ENCODE measurements at regions not wholly inside any gene's neighbourhood (a gene's known extent, or its start where the extent isn't known, plus 50 kb on each side); places are given as distances from the start of the nearest gene placed in this dataset.

GRCh38 chr2:200138391-200139124 is 167.9 kb upstream of the SPATS2L start:
- no peaks in the 10 kb centered on the region for H3K79me2 ChIP-seq (ENCODE audit: insufficient read depth, low read depth, low read length)
- H3K4me3 ChIP-seq (ENCODE audit: low read depth, low read length, poor library complexity, severe bottlenecking), result no peak overlapping the region
- intact Hi-C loops (cut with micrococcal nuclease; ENCODE audit: unreplicated experiment), result no loop called here
- H3K9me2 ChIP-seq (ENCODE audit: insufficient read depth, low read length), result no peaks in the 10 kb centered on the region
- CTCF ChIA-PET (ENCODE audit: unreplicated experiment), result no interaction called here
- no peak overlapping the region for H2AFZ ChIP-seq (ENCODE audit: low read length)
- H3K4me1 ChIP-seq (ENCODE audit: insufficient read depth, low read length, poor library complexity, severe bottlenecking), result no peaks in the 10 kb centered on the region
- DNase-seq (ENCODE audit: low spot score), result no peak
- no peak overlapping the region for H3K27ac ChIP-seq (ENCODE audit: low read depth, low read length, poor library complexity, severe bottlenecking)
- POLR2A ChIA-PET, result no interaction called here
- no peaks in the 10 kb centered on the region for H3K9me3 ChIP-seq (ENCODE audit: low read length)
- TF ChIP-seq CTCF (conservative IDR thresholded peaks at IDR 0.05; ENCODE audit: low read length), result no peak
- no peak for TF ChIP-seq EZH2phosphoT487 (IDR thresholded peaks at IDR 0.05; ENCODE audit: borderline replicate concordance, low read depth, low read length)
- no peaks in the 10 kb centered on the region for H4K20me1 ChIP-seq (ENCODE audit: insufficient read depth, low read length)
- H3K4me2 ChIP-seq (ENCODE audit: low read length), result no peak overlapping the region
- no TSS peak for BruUV-seq (replicated peaks)
- no peaks in the 10 kb centered on the region for H3K36me3 ChIP-seq (ENCODE audit: insufficient read depth, low read length)

- ChIA-PET CTCF (ENCODE audit: unreplicated experiment) (interaction anchor here (0.6 kb wide), 1 partner anchor 72 kb away, joined by 3 read pairs; no protein-coding TSS in a partner anchor), POLR2A (no interaction called here)
- Histone ChIP-seq H3K4me2 (ENCODE audit: low read length) (no peak overlapping the region), H3K27ac (ENCODE audit: low read depth, low read length, poor library complexity, severe bottlenecking) (no peak overlapping the region), H3K36me3 (ENCODE audit: insufficient read depth, low read length) (no peaks in the 10 kb centered on the region), H3K9me3 (ENCODE audit: low read length) (no peaks in the 10 kb centered on the region), H3K4me1 (ENCODE audit: insufficient read depth, low read length, poor library complexity, severe bottlenecking) (no peaks in the 10 kb centered on the region), H3K79me2 (ENCODE audit: insufficient read depth, low read depth, low read length) (no peaks in the 10 kb centered on the region), H3K9me2 (ENCODE audit: insufficient read depth, low read length) (no peaks in the 10 kb centered on the region), H3K4me3 (ENCODE audit: low read depth, low read length, poor library complexity, severe bottlenecking) (no peak overlapping the region), H4K20me1 (ENCODE audit: insufficient read depth, low read length) (no peaks in the 10 kb centered on the region), H2AFZ (ENCODE audit: low read length) (no peak overlapping the region)
- intact Hi-C loops (cut with micrococcal nuclease; ENCODE audit: unreplicated experiment), result no loop called here
- BruUV-seq (replicated peaks), result no TSS peak
- no peak for TF ChIP-seq CTCF (conservative IDR thresholded peaks at IDR 0.05; ENCODE audit: low read length)
- no peak for TF ChIP-seq EZH2phosphoT487 (IDR thresholded peaks at IDR 0.05; ENCODE audit: borderline replicate concordance, low read depth, low read length)
- no peak for DNase-seq (ENCODE audit: low spot score)
Measured at GRCh38 chr2:200144571-200144970, 161.9 kb upstream of the SPATS2L start.

- DNase-seq (ENCODE audit: low spot score), result no peak
- Histone ChIP-seq H3K4me3 (ENCODE audit: low read depth, low read length, poor library complexity, severe bottlenecking) (no peak overlapping the region), H3K36me3 (ENCODE audit: insufficient read depth, low read length) (no peaks in the 10 kb centered on the region), H3K9me2 (ENCODE audit: insufficient read depth, low read length) (no peaks in the 10 kb centered on the region), H3K9me3 (ENCODE audit: low read length) (peaks cover 11% of the 10 kb centered on the region; the same call in 1 of the 2 replicates), H3K4me1 (ENCODE audit: insufficient read depth, low read length, poor library complexity, severe bottlenecking) (no peaks in the 10 kb centered on the region), H3K4me2 (ENCODE audit: low read length) (no peak overlapping the region), H3K79me2 (ENCODE audit: insufficient read depth, low read depth, low read length) (no peaks in the 10 kb centered on the region), H4K20me1 (ENCODE audit: insufficient read depth, low read length) (no peaks in the 10 kb centered on the region), H2AFZ (ENCODE audit: low read length) (no peak overlapping the region), H3K27ac (ENCODE audit: low read depth, low read length, poor library complexity, severe bottlenecking) (no peak overlapping the region)
- CTCF ChIA-PET (ENCODE audit: unreplicated experiment), result no interaction called here
- no peak for TF ChIP-seq CTCF (conservative IDR thresholded peaks at IDR 0.05; ENCODE audit: low read length)
- TF ChIP-seq EZH2phosphoT487 (IDR thresholded peaks at IDR 0.05; ENCODE audit: borderline replicate concordance, low read depth, low read length), result no peak
- intact Hi-C loops (cut with micrococcal nuclease; ENCODE audit: unreplicated experiment), result no loop called here
- no TSS peak for BruUV-seq (replicated peaks)
- POLR2A ChIA-PET, result no interaction called here
Measured at GRCh38 chr2:200146501-200146900, 160.0 kb upstream of the SPATS2L start.

Data from OCI-LY7 (cell line).